PFSK-1 (cell line): ENCODE measurements at regions not wholly inside any gene's neighbourhood (a gene's known extent, or its start where the extent isn't known, plus 50 kb on each side); places are given as distances from the start of the nearest gene placed in this dataset.

Source experiments
- FOXP2 ChIP-seq: optimal IDR thresholded peaks from 2 replicates; pipeline ENCODE3; 2011; ENCODE audit warnings: borderline replicate concordance, control low read depth, inconsistent platforms; ENCODE audit not compliant: insufficient read depth; ENCODE audit errors: extremely low read length, extremely low read depth
- POLR2AphosphoS5 ChIP-seq: IDR thresholded peaks from 2 replicates; pipeline ENCODE4 v1.6.1; 2012; ENCODE audit warnings: low read depth, mild to moderate bottlenecking, control low read depth, low read length, moderate library complexity
- SIN3A ChIP-seq: IDR thresholded peaks from 2 replicates; pipeline ENCODE4 v1.6.1; 2012; ENCODE audit warnings: mild to moderate bottlenecking, low read length, moderate library complexity, borderline replicate concordance; ENCODE audit not compliant: insufficient read depth
- TAF1 ChIP-seq: IDR thresholded peaks from 2 replicates; pipeline ENCODE4 v1.6.1; 2012; ENCODE audit warnings: low read length, control low read depth, borderline replicate concordance; ENCODE audit not compliant: insufficient read depth
- TF ChIP-seq, protein P1 (sequence below), 2 experiments: IDR thresholded peaks; 2 replicates each; pipeline versions ENCODE4 v1.6.1 to v1.8.0; 2011 to 2012; ENCODE audit warnings: low read depth in 2 of 2, low read length in 2 of 2, control low read depth in 1 of 2, inconsistent platforms in 1 of 2, mild to moderate bottlenecking in 1 of 2, moderate library complexity in 1 of 2; ENCODE audit not compliant: insufficient read depth in 1 of 2

DNA sequence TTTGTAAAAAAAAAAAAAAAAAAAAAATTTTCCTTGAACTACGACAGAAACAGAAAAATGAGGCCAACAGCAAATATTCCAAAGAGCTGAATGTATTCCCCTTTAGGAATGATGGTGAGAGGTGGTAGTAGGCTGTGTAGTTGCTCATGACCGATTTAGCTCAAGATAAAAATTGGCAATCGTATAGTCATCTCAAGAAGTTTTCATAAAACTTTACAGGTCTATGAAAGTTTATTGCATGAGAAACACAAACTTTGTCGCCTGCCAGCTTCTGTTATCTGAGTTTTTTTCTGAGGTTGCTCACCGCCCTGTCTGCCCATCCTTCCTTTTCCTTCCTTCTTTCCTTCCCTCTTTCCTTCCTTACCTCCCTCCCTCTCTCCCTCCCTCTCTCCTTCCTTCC, 605.5 kb downstream of the BCL11B start:
- TF ChIP-seq, protein P1, sequence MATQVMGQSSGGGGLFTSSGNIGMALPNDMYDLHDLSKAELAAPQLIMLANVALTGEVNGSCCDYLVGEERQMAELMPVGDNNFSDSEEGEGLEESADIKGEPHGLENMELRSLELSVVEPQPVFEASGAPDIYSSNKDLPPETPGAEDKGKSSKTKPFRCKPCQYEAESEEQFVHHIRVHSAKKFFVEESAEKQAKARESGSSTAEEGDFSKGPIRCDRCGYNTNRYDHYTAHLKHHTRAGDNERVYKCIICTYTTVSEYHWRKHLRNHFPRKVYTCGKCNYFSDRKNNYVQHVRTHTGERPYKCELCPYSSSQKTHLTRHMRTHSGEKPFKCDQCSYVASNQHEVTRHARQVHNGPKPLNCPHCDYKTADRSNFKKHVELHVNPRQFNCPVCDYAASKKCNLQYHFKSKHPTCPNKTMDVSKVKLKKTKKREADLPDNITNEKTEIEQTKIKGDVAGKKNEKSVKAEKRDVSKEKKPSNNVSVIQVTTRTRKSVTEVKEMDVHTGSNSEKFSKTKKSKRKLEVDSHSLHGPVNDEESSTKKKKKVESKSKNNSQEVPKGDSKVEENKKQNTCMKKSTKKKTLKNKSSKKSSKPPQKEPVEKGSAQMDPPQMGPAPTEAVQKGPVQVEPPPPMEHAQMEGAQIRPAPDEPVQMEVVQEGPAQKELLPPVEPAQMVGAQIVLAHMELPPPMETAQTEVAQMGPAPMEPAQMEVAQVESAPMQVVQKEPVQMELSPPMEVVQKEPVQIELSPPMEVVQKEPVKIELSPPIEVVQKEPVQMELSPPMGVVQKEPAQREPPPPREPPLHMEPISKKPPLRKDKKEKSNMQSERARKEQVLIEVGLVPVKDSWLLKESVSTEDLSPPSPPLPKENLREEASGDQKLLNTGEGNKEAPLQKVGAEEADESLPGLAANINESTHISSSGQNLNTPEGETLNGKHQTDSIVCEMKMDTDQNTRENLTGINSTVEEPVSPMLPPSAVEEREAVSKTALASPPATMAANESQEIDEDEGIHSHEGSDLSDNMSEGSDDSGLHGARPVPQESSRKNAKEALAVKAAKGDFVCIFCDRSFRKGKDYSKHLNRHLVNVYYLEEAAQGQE (IDR thresholded peaks at IDR 0.05; ENCODE audit: insufficient read depth in 1 of 2, low read depth in 2 of 2, low read length in 2 of 2): no peak
- TF ChIP-seq SIN3A: no peak
- TF ChIP-seq POLR2AphosphoS5: no peak
- no peak for TF ChIP-seq FOXP2
- no peak for TF ChIP-seq TAF1
